Activated naive CD4-positive, alpha-beta T cell treated with anti-CD3 and anti-CD28 coated beads for 36 hours (primary cell): ENCODE measurements at regions not wholly inside any gene's neighbourhood (a gene's known extent, or its start where the extent isn't known, plus 50 kb on each side); places are given as distances from the start of the nearest gene placed in this dataset.
"Not testable (repeated sequence)": the region's sequence is repeated elsewhere in the genome, so short reads cannot be mapped to it uniquely, and the experiment has no call there.

Source experiments
- CTCF ChIA-PET: fragments of 350-600 bp; sonication (Branson Sonifier 250); formaldehyde crosslinking; loops from one replicate; lab custom pipeline; 2021; ENCODE audit warnings: antibody characterized with exemption; lab: Charles Lee
- DNase-seq: peaks from one replicate; pipeline ENCODE4 v3.0.0-alpha.2; 2020
- H3K27ac Mint-ChIP-seq: one replicate; pipeline ENCODE4 v1.8.0; 2021; ENCODE audit warnings: mild to moderate bottlenecking, mixed read lengths
- H3K27me3 Mint-ChIP-seq: one replicate; pipeline ENCODE4 v1.8.0; 2021; ENCODE audit warnings: low read depth, mixed read lengths
- H3K36me3 Mint-ChIP-seq: one replicate; pipeline ENCODE4 v1.8.0; 2021; ENCODE audit warnings: low read depth, mixed read lengths
- H3K4me1 Mint-ChIP-seq: one replicate; pipeline ENCODE4 v1.8.0; 2021; ENCODE audit warnings: low read depth, mixed read lengths
- H3K4me3 Mint-ChIP-seq: one replicate; pipeline ENCODE4 v1.8.0; 2021; ENCODE audit warnings: mild to moderate bottlenecking, moderate library complexity, mixed read lengths
- H3K9me3 Mint-ChIP-seq: one replicate; pipeline ENCODE4 v1.8.0; 2021; ENCODE audit warnings: mixed read lengths
- intact Hi-C: fragments of 100-400 bp; cut with micrococcal nuclease; formaldehyde crosslinking; loops from one replicate; pipeline ENCODE4 v1.15.1; 2023

- no peaks in the 10 kb centered on the region for H3K9me3 Mint-ChIP-seq
- no peak for DNase-seq
- CTCF ChIA-PET: interaction anchor here (0.7 kb wide), 1 partner anchor 36 kb away, joined by 4 read pairs; no protein-coding TSS in a partner anchor
- no peaks in the 10 kb centered on the region for H3K27me3 Mint-ChIP-seq
- H3K36me3 Mint-ChIP-seq: no peaks in the 10 kb centered on the region
- H3K27ac Mint-ChIP-seq: no peak overlapping the region
- intact Hi-C loops: no loop called here
- no peak overlapping the region for H3K4me3 Mint-ChIP-seq
- no peaks in the 10 kb centered on the region for H3K4me1 Mint-ChIP-seq
Measured at GRCh38 chr4:159592898-159593556, 490.1 kb downstream of the RAPGEF2 start.

- no peak overlapping the region for H3K27ac Mint-ChIP-seq
- DNase-seq: no peak
- no peaks in the 10 kb centered on the region for H3K27me3 Mint-ChIP-seq
- H3K4me1 Mint-ChIP-seq: no peaks in the 10 kb centered on the region
- CTCF ChIA-PET: interaction anchor here (0.7 kb wide), 1 partner anchor 37 kb away, joined by 4 read pairs; no protein-coding TSS in a partner anchor
- no peaks in the 10 kb centered on the region for H3K36me3 Mint-ChIP-seq
- no peak overlapping the region for H3K4me3 Mint-ChIP-seq
- intact Hi-C loops: no loop called here
- H3K9me3 Mint-ChIP-seq: no peaks in the 10 kb centered on the region
Measured at GRCh38 chr4:159593681-159594080, 490.8 kb downstream of the RAPGEF2 start.

GRCh38 chr4:159594576-159594975, 491.7 kb downstream of the RAPGEF2 start:
- DNase-seq: no peak
- no peak overlapping the region for H3K4me3 Mint-ChIP-seq

GRCh38 chr4:159595101-159595500, 492.2 kb downstream of the RAPGEF2 start:
- H3K27ac Mint-ChIP-seq, CTCF ChIA-PET, H3K9me3 Mint-ChIP-seq, H3K4me1 Mint-ChIP-seq, H3K36me3 Mint-ChIP-seq, H3K4me3 Mint-ChIP-seq, intact Hi-C loops, H3K27me3 Mint-ChIP-seq, DNase-seq: not testable (repeated sequence)

More at GRCh38 chr4:159594576-159594975, 491.7 kb downstream of the RAPGEF2 start:
- no peaks in the 10 kb centered on the region for H3K4me1 Mint-ChIP-seq
- no peak overlapping the region for H3K27ac Mint-ChIP-seq
- CTCF ChIA-PET: no interaction called here
- intact Hi-C loops: no loop called here
- no peaks in the 10 kb centered on the region for H3K9me3 Mint-ChIP-seq
- no peaks in the 10 kb centered on the region for H3K36me3 Mint-ChIP-seq
- no peaks in the 10 kb centered on the region for H3K27me3 Mint-ChIP-seq

GRCh38 chr4:159598602-159599001, 495.7 kb downstream of the RAPGEF2 start:
- no peaks in the 10 kb centered on the region for H3K27me3 Mint-ChIP-seq
- intact Hi-C loops: no loop called here
- no peak for DNase-seq
- H3K27ac Mint-ChIP-seq: no peak overlapping the region
- no peaks in the 10 kb centered on the region for H3K4me1 Mint-ChIP-seq
- H3K4me3 Mint-ChIP-seq: no peak overlapping the region
- no peaks in the 10 kb centered on the region for H3K9me3 Mint-ChIP-seq
- CTCF ChIA-PET: interaction anchor here (0.5 kb wide), 1 partner anchor 1079 kb away, joined by 4 read pairs; no protein-coding TSS in a partner anchor
- no peaks in the 10 kb centered on the region for H3K36me3 Mint-ChIP-seq

- intact Hi-C loops: no loop called here
- DNase-seq: no peak
- H3K9me3 Mint-ChIP-seq: no peaks in the 10 kb centered on the region
- no peaks in the 10 kb centered on the region for H3K4me1 Mint-ChIP-seq
- CTCF ChIA-PET: interaction anchor here (1.0 kb wide), 1 partner anchor 8 kb away, joined by 3 read pairs; no protein-coding TSS in a partner anchor
- H3K27ac Mint-ChIP-seq: no peak overlapping the region
- H3K27me3 Mint-ChIP-seq: no peaks in the 10 kb centered on the region
- no peaks in the 10 kb centered on the region for H3K36me3 Mint-ChIP-seq
- H3K4me3 Mint-ChIP-seq: no peak overlapping the region
Measured at GRCh38 chr4:159600061-159600460, 497.2 kb downstream of the RAPGEF2 start.

- CTCF ChIA-PET: interaction anchor here (0.6 kb wide), 2 partner anchors 52 to 86 kb away, joined by 4 to 6 read pairs; no protein-coding TSS in a partner anchor
- H3K4me1 Mint-ChIP-seq: no peaks in the 10 kb centered on the region
- no peaks in the 10 kb centered on the region for H3K27me3 Mint-ChIP-seq
- peaks cover 3% of the 10 kb centered on the region for H3K9me3 Mint-ChIP-seq
- no peak overlapping the region for H3K4me3 Mint-ChIP-seq
- DNase-seq: no peak
- intact Hi-C loops: no loop called here
- no peak overlapping the region for H3K27ac Mint-ChIP-seq
- H3K36me3 Mint-ChIP-seq: no peaks in the 10 kb centered on the region
Measured at GRCh38 chr4:159604781-159605180, 501.9 kb downstream of the RAPGEF2 start.

GRCh38 chr4:159606835-159607234, 504.0 kb downstream of the RAPGEF2 start:
- CTCF ChIA-PET: no interaction called here
- Mint-ChIP-seq H3K4me3 (no peak overlapping the region), H3K27ac (no peak overlapping the region), H3K27me3 (no peaks in the 10 kb centered on the region), H3K9me3 (peaks cover 3% of the 10 kb centered on the region), H3K36me3 (no peaks in the 10 kb centered on the region), H3K4me1 (no peaks in the 10 kb centered on the region)
- intact Hi-C loops: no loop called here
- DNase-seq: no peak

- H3K27ac Mint-ChIP-seq: no peak overlapping the region
- H3K4me1 Mint-ChIP-seq: no peaks in the 10 kb centered on the region
- peaks cover 3% of the 10 kb centered on the region for H3K9me3 Mint-ChIP-seq
- no peaks in the 10 kb centered on the region for H3K36me3 Mint-ChIP-seq
- H3K4me3 Mint-ChIP-seq: no peak overlapping the region
- intact Hi-C loops: no loop called here
- no peak for DNase-seq
- CTCF ChIA-PET: no interaction called here
- H3K27me3 Mint-ChIP-seq: no peaks in the 10 kb centered on the region
Measured at GRCh38 chr4:159607809-159608208, 504.9 kb downstream of the RAPGEF2 start.

- CTCF ChIA-PET: no interaction called here
- Mint-ChIP-seq H3K36me3 (no peaks in the 10 kb centered on the region), H3K27me3 (no peaks in the 10 kb centered on the region), H3K27ac (no peak overlapping the region), H3K4me1 (no peaks in the 10 kb centered on the region), H3K9me3 (peaks cover 3% of the 10 kb centered on the region), H3K4me3 (no peak overlapping the region)
- DNase-seq: no peak
- intact Hi-C loops: no loop called here
Measured at GRCh38 chr4:159608436-159608835, 505.6 kb downstream of the RAPGEF2 start.

- H3K9me3 Mint-ChIP-seq: no peaks in the 10 kb centered on the region
- H3K27ac Mint-ChIP-seq: no peak overlapping the region
- CTCF ChIA-PET: no interaction called here
- no peaks in the 10 kb centered on the region for H3K36me3 Mint-ChIP-seq
- H3K4me3 Mint-ChIP-seq: no peak overlapping the region
- no peaks in the 10 kb centered on the region for H3K27me3 Mint-ChIP-seq
- intact Hi-C loops: no loop called here
- DNase-seq: no peak
- no peaks in the 10 kb centered on the region for H3K4me1 Mint-ChIP-seq
Measured at GRCh38 chr4:159632031-159632430, 529.2 kb downstream of the RAPGEF2 start.

GRCh38 chr4:159639671-159640323, 536.9 kb downstream of the RAPGEF2 start:
- CTCF ChIA-PET: no interaction called here
- H3K4me1 Mint-ChIP-seq: no peaks in the 10 kb centered on the region
- H3K27ac Mint-ChIP-seq: no peak overlapping the region
- no peaks in the 10 kb centered on the region for H3K27me3 Mint-ChIP-seq
- peaks cover 2% of the 10 kb centered on the region for H3K9me3 Mint-ChIP-seq
- DNase-seq: no peak
- H3K36me3 Mint-ChIP-seq: no peaks in the 10 kb centered on the region
- H3K4me3 Mint-ChIP-seq: no peak overlapping the region
- intact Hi-C loops: no loop called here

GRCh38 chr4:159649237-159649636, 546.4 kb downstream of the RAPGEF2 start:
- Mint-ChIP-seq H3K4me1 (no peaks in the 10 kb centered on the region), H3K27ac (no peak overlapping the region), H3K27me3 (no peaks in the 10 kb centered on the region), H3K4me3 (no peak overlapping the region), H3K36me3 (no peaks in the 10 kb centered on the region), H3K9me3 (peaks cover 10% of the 10 kb centered on the region)
- CTCF ChIA-PET: no interaction called here
- no peak for DNase-seq
- intact Hi-C loops: no loop called here
